ENCODE measurements at regions not wholly inside any gene's neighbourhood (a gene's known extent, or its start where the extent isn't known, plus 50 kb on each side); places are given as distances from the start of the nearest gene placed in this dataset.
"Not testable (repeated sequence)": the region's sequence is repeated elsewhere in the genome, so short reads cannot be mapped to it uniquely, and the experiment has no call there.

DNA sequence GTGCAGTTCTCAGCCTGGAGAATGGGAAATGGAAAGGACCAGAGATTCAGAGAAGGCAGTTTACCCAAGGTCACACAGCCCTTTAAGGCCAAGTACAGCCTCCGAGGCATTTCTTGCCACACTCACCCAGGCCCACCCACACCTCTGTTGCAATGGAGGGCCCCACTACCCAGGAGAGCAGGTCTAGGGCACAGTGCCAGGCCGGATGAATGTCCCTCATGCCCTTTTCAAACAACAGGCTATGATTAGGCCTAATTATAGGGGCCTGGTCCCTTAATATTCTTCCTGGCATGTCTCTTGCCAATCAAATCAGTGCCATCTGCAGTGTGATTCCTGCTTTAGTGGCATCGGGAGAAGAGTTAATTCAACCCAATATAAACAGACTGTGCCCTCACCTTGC, 195.3 kb downstream of the KLRB1 start:
- not testable (repeated sequence) for H2AFZ ChIP-seq (ENCODE audit: low read length); H3K9me2 ChIP-seq (ENCODE audit: low read depth, low read length); H3K79me2 ChIP-seq (ENCODE audit: insufficient read depth, low read length); H3K27me3 ChIP-seq (ENCODE audit: insufficient read depth, low read length); H3K36me3 ChIP-seq (ENCODE audit: insufficient read depth, low read length); H3K9me3 ChIP-seq (ENCODE audit: low read length); H3K4me3 ChIP-seq (ENCODE audit: low read depth, low read length, poor library complexity, severe bottlenecking); H4K20me1 ChIP-seq (ENCODE audit: insufficient read depth, low read length); H3K9ac ChIP-seq (ENCODE audit: low read length); H3F3A ChIP-seq (ENCODE audit: insufficient read depth, low read length); H3K4me1 ChIP-seq (ENCODE audit: insufficient read depth, low read length, severe bottlenecking); H3K4me2 ChIP-seq (ENCODE audit: low read length)
- H3K27ac ChIP-seq (ENCODE audit: low read depth, low read length, poor library complexity, severe bottlenecking) = peak overlapping the region; percentile 36

DNA sequence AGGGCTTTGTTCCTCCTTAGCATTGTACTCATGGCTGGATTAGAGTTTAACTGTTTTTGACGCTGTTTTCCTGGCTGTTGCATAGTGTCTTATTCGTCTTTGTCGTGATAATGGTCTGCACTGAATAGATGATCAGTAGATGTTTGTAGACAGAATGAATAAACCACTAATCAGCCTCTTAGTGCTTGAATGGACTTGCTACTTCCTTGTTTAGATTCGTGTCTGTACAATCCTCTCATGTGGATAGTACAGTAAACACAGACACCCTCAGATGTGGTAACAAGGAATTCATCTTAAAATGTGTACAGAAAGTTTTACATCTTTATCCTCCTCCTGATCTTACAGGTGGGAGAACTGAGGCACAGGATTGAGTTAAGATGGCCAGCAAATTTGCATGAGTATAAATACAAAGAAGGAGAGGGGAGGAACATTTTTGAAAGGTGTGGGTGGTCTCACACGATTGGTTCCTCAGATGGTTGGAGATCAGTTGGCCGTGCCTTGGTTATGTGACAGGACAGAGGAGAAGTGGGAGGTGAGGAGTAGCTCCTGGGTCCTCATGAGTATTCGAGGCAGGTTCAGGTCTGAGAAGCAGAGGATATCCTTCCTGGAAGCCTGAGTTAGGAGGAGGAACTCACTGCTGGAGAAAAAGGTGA, 196.0 kb downstream of the KLRB1 start:
- not testable (repeated sequence) for H3K4me3 ChIP-seq (ENCODE audit: low read depth, low read length, poor library complexity, severe bottlenecking); H3K9me3 ChIP-seq (ENCODE audit: low read length); H4K20me1 ChIP-seq (ENCODE audit: insufficient read depth, low read length); H3K9me2 ChIP-seq (ENCODE audit: low read depth, low read length); H3K4me2 ChIP-seq (ENCODE audit: low read length); H2AFZ ChIP-seq (ENCODE audit: low read length); H3K36me3 ChIP-seq (ENCODE audit: insufficient read depth, low read length); H3K4me1 ChIP-seq (ENCODE audit: insufficient read depth, low read length, severe bottlenecking); H3K9ac ChIP-seq (ENCODE audit: low read length); H3F3A ChIP-seq (ENCODE audit: insufficient read depth, low read length); H3K79me2 ChIP-seq (ENCODE audit: insufficient read depth, low read length); H3K27me3 ChIP-seq (ENCODE audit: insufficient read depth, low read length)
- H3K27ac ChIP-seq (ENCODE audit: low read depth, low read length, poor library complexity, severe bottlenecking) = peak overlapping the region; percentile 36

DNA sequence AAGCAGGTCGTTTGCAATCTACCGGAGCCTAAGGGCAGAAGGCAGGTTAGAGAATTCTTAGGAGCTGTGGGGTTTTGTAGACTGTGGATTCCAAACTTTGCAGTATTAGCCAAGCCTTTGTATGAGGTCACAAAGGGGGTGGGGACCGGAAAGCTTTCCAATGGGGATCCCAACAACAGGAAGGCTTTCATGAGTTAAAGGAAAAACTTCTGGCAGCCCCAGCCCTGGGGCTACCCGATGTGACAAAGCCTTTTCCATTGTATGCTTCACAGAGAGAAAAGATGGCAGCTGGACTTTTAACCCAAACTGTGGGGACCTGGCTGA, 199.2 kb upstream of the PZP start:
- not testable (repeated sequence) for H3K9me3 ChIP-seq (ENCODE audit: low read length); H4K20me1 ChIP-seq (ENCODE audit: insufficient read depth, low read length); H3F3A ChIP-seq (ENCODE audit: insufficient read depth, low read length); H3K27ac ChIP-seq (ENCODE audit: low read depth, low read length, poor library complexity, severe bottlenecking); H3K4me2 ChIP-seq (ENCODE audit: low read length); H3K4me3 ChIP-seq (ENCODE audit: low read depth, low read length, poor library complexity, severe bottlenecking); H2AFZ ChIP-seq (ENCODE audit: low read length); H3K36me3 ChIP-seq (ENCODE audit: insufficient read depth, low read length); H3K27me3 ChIP-seq (ENCODE audit: insufficient read depth, low read length); H3K9me2 ChIP-seq (ENCODE audit: low read depth, low read length); H3K9ac ChIP-seq (ENCODE audit: low read length); H3K4me1 ChIP-seq (ENCODE audit: insufficient read depth, low read length, severe bottlenecking); H3K79me2 ChIP-seq (ENCODE audit: insufficient read depth, low read length)

DNA sequence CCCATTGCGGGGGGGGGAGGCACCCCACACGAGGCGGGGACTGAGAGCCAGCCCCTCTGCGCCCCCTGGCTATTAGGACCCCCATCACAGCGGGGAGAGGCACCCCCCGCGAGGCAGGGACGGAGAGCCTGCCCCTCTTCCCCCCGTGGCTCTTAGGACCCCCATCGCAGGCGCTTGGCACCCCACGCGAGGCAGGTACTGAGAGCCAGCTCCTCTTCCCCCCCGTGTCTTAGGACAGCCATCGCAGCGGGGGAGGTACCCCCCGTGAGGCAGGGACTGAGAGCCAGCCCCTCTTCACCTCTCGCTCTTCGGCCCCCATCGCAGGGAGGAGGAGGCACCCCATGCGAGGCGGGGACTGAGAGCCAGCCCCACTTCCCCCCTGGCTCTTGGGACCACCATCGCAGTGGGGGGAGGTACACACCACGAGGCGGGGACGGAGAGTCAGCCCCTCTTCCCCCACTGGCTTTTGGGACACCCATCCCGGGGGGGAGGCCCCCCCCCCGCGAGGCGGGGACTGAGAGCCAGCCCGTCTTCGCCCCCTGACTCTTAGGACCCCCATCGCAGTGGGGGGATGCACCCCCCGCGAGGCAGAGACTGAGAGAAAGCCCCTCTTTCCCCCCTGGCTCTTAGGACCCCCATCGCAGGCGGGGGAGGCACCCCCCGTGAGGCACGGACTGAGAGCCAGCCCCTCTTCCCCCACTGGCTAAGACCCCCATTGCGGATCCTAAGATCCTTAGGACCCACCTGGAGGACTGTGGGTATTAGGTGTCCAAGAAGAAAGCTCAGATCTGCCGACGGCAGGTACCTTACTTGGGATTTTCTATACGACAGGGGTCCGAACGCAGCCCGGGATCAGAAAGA, 198.6 kb upstream of the PZP start:
- H3K9me2 ChIP-seq (ENCODE audit: low read depth, low read length) = no peaks in the 10 kb centered on the region
- no peak overlapping the region for H3K9ac ChIP-seq (ENCODE audit: low read length)
- H4K20me1 ChIP-seq (ENCODE audit: insufficient read depth, low read length) = no peaks in the 10 kb centered on the region
- TF ChIP-seq EZH2 (IDR thresholded peaks at IDR 0.05; ENCODE audit: borderline replicate concordance, low read length) = no peak
- TF ChIP-seq, protein P1, sequence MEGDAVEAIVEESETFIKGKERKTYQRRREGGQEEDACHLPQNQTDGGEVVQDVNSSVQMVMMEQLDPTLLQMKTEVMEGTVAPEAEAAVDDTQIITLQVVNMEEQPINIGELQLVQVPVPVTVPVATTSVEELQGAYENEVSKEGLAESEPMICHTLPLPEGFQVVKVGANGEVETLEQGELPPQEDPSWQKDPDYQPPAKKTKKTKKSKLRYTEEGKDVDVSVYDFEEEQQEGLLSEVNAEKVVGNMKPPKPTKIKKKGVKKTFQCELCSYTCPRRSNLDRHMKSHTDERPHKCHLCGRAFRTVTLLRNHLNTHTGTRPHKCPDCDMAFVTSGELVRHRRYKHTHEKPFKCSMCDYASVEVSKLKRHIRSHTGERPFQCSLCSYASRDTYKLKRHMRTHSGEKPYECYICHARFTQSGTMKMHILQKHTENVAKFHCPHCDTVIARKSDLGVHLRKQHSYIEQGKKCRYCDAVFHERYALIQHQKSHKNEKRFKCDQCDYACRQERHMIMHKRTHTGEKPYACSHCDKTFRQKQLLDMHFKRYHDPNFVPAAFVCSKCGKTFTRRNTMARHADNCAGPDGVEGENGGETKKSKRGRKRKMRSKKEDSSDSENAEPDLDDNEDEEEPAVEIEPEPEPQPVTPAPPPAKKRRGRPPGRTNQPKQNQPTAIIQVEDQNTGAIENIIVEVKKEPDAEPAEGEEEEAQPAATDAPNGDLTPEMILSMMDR (IDR thresholded peaks at IDR 0.05; ENCODE audit: low read length) = no peak
- H3K27me3 ChIP-seq (ENCODE audit: insufficient read depth, low read length) = no peaks in the 10 kb centered on the region
- no peaks in the 10 kb centered on the region for H3K79me2 ChIP-seq (ENCODE audit: insufficient read depth, low read length)
- no peaks in the 10 kb centered on the region for H3K9me3 ChIP-seq (ENCODE audit: low read length)
- no peak overlapping the region for H3K27ac ChIP-seq (ENCODE audit: low read depth, low read length, poor library complexity, severe bottlenecking)
- no peak overlapping the region for H3K4me3 ChIP-seq (ENCODE audit: low read depth, low read length, poor library complexity, severe bottlenecking)
- H3K4me2 ChIP-seq (ENCODE audit: low read length) = no peak overlapping the region
- H3K36me3 ChIP-seq (ENCODE audit: insufficient read depth, low read length) = no peaks in the 10 kb centered on the region
- peaks cover 3% of the 10 kb centered on the region for H3K4me1 ChIP-seq (ENCODE audit: insufficient read depth, low read length, severe bottlenecking)
- H2AFZ ChIP-seq (ENCODE audit: low read length) = no peak overlapping the region
- no peaks in the 10 kb centered on the region for H3F3A ChIP-seq (ENCODE audit: insufficient read depth, low read length)
